ENCODE measurements at regions not wholly inside any gene's neighbourhood (a gene's known extent, or its start where the extent isn't known, plus 50 kb on each side); places are given as distances from the start of the nearest gene placed in this dataset.

DNA sequence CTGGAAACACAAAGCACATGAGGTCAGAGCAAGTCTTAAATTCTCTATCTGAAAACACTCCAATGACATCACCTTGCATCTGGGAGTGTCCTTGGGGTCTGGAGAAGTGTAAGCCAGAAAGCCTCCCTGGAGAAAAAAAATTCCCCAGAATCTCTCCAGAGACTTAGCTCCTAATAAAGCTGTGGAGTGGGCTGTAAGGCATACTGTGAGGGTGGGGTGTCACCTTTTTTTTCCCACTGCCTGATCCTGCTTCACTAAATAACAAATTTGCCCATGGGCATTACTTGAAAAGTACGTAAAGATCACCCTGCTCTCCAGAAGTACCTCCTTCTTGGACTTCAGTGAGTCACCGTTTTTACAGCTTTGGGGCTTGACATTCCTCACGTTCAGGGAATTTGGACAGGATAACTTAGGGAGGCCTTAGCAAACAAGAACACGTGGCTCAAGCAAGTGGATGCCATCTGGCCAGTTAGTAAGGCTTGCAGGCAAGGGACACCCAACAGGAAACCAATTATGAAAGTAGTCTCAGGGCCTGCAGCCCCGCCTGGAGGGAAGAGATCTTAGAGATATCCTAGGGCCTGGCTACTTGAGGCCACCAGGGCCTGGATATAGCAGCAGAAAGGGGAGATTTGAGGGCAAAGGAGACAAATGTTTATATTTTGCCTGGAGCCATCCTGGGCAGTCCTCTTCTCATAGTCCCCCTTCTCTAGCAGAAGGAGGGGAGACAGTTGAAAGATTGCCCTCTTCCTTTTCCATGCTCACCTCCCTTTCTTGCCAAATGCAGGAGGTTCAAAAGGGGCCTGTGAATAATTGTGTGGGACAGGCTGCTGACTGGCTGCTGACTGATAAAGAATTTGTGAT, 60.1 kb upstream of the PLAC1 start (continued):
- TF ChIP-seq, protein P1, sequence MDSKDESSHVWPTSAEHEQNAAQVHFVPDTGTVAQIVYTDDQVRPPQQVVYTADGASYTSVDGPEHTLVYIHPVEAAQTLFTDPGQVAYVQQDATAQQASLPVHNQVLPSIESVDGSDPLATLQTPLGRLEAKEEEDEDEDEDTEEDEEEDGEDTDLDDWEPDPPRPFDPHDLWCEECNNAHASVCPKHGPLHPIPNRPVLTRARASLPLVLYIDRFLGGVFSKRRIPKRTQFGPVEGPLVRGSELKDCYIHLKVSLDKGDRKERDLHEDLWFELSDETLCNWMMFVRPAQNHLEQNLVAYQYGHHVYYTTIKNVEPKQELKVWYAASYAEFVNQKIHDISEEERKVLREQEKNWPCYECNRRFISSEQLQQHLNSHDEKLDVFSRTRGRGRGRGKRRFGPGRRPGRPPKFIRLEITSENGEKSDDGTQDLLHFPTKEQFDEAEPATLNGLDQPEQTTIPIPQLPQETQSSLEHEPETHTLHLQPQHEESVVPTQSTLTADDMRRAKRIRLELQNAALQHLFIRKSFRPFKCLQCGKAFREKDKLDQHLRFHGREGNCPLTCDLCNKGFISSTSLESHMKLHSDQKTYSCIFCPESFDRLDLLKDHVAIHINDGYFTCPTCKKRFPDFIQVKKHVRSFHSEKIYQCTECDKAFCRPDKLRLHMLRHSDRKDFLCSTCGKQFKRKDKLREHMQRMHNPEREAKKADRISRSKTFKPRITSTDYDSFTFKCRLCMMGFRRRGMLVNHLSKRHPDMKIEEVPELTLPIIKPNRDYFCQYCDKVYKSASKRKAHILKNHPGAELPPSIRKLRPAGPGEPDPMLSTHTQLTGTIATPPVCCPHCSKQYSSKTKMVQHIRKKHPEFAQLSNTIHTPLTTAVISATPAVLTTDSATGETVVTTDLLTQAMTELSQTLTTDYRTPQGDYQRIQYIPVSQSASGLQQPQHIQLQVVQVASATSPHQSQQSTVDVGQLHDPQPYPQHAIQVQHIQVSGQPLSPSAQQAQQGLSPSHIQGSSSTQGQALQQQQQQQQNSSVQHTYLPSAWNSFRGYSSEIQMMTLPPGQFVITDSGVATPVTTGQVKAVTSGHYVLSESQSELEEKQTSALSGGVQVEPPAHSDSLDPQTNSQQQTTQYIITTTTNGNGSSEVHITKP (tag by site-specific recombination; IDR thresholded peaks at IDR 0.05), result peak; percentile 82
- TF ChIP-seq, protein P2, sequence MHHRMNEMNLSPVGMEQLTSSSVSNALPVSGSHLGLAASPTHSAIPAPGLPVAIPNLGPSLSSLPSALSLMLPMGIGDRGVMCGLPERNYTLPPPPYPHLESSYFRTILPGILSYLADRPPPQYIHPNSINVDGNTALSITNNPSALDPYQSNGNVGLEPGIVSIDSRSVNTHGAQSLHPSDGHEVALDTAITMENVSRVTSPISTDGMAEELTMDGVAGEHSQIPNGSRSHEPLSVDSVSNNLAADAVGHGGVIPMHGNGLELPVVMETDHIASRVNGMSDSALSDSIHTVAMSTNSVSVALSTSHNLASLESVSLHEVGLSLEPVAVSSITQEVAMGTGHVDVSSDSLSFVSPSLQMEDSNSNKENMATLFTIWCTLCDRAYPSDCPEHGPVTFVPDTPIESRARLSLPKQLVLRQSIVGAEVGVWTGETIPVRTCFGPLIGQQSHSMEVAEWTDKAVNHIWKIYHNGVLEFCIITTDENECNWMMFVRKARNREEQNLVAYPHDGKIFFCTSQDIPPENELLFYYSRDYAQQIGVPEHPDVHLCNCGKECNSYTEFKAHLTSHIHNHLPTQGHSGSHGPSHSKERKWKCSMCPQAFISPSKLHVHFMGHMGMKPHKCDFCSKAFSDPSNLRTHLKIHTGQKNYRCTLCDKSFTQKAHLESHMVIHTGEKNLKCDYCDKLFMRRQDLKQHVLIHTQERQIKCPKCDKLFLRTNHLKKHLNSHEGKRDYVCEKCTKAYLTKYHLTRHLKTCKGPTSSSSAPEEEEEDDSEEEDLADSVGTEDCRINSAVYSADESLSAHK (tag by site-specific recombination; IDR thresholded peaks at IDR 0.05), result peak; percentile 91
- TF ChIP-seq ZNF777 (tag by site-specific recombination; IDR thresholded peaks at IDR 0.05; ENCODE audit: borderline replicate concordance), result no peak
- peak; percentile 94 for TF ChIP-seq FEZF1 (tag by site-specific recombination; IDR thresholded peaks at IDR 0.05)
- TF ChIP-seq, protein P3, sequence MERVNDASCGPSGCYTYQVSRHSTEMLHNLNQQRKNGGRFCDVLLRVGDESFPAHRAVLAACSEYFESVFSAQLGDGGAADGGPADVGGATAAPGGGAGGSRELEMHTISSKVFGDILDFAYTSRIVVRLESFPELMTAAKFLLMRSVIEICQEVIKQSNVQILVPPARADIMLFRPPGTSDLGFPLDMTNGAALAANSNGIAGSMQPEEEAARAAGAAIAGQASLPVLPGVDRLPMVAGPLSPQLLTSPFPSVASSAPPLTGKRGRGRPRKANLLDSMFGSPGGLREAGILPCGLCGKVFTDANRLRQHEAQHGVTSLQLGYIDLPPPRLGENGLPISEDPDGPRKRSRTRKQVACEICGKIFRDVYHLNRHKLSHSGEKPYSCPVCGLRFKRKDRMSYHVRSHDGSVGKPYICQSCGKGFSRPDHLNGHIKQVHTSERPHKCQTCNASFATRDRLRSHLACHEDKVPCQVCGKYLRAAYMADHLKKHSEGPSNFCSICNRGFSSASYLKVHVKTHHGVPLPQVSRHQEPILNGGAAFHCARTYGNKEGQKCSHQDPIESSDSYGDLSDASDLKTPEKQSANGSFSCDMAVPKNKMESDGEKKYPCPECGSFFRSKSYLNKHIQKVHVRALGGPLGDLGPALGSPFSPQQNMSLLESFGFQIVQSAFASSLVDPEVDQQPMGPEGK (tag by site-specific recombination; IDR thresholded peaks at IDR 0.05), result peak; percentile 86
- TF ChIP-seq, protein P4, sequence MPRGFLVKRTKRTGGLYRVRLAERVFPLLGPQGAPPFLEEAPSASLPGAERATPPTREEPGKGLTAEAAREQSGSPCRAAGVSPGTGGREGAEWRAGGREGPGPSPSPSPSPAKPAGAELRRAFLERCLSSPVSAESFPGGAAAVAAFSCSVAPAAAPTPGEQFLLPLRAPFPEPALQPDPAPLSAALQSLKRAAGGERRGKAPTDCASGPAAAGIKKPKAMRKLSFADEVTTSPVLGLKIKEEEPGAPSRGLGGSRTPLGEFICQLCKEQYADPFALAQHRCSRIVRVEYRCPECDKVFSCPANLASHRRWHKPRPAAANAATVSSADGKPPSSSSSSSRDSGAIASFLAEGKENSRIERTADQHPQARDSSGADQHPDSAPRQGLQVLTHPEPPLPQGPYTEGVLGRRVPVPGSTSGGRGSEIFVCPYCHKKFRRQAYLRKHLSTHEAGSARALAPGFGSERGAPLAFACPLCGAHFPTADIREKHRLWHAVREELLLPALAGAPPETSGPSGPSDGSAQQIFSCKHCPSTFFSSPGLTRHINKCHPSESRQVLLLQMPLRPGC (tag by site-specific recombination; IDR thresholded peaks at IDR 0.05), result peak; percentile 99
- peak; percentile 91 for TF ChIP-seq HIC1 (tag by site-specific recombination; IDR thresholded peaks at IDR 0.05)
- TF ChIP-seq ZNF366 (tag by site-specific recombination; conservative IDR thresholded peaks at IDR 0.05), result peak; percentile 97
- TF ChIP-seq ZBTB21 (tag by site-specific recombination; IDR thresholded peaks at IDR 0.05), result peak; percentile 88
- peak; percentile 68; the same call in 1 of the 2 replicates for TF ChIP-seq OVOL3 (tag by site-specific recombination; IDR thresholded peaks at IDR 0.05)
- TF ChIP-seq SP2 (tag by site-specific recombination; IDR thresholded peaks at IDR 0.05), result peak; percentile 48
- TF ChIP-seq ZNF138 (tag by site-specific recombination; IDR thresholded peaks at IDR 0.05; ENCODE audit: borderline replicate concordance), result no peak
- peak; percentile 75 for TF ChIP-seq ZNF341 (tag by site-specific recombination; IDR thresholded peaks at IDR 0.05; ENCODE audit: low read depth)
- TF ChIP-seq ZXDB (tag by site-specific recombination; IDR thresholded peaks at IDR 0.05), result peak; percentile 86
- TF ChIP-seq BCL11A (tag by site-specific recombination; IDR thresholded peaks at IDR 0.05; ENCODE audit: low read depth), result 0 out of 2 replicates have a peak, but pooled peaks have one; percentile 54
- TF ChIP-seq ZNF660 (tag by site-specific recombination; IDR thresholded peaks at IDR 0.05), result peak; percentile 55
- TF ChIP-seq, protein P5, sequence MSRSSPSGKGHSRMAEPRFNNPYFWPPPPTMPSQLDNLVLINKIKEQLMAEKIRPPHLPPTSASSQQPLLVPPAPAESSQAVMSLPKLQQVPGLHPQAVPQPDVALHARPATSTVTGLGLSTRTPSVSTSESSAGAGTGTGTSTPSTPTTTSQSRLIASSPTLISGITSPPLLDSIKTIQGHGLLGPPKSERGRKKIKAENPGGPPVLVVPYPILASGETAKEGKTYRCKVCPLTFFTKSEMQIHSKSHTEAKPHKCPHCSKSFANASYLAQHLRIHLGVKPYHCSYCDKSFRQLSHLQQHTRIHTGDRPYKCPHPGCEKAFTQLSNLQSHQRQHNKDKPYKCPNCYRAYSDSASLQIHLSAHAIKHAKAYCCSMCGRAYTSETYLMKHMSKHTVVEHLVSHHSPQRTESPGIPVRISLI (tag by site-specific recombination; IDR thresholded peaks at IDR 0.05), result peak; percentile 87
- TF ChIP-seq, protein P6, sequence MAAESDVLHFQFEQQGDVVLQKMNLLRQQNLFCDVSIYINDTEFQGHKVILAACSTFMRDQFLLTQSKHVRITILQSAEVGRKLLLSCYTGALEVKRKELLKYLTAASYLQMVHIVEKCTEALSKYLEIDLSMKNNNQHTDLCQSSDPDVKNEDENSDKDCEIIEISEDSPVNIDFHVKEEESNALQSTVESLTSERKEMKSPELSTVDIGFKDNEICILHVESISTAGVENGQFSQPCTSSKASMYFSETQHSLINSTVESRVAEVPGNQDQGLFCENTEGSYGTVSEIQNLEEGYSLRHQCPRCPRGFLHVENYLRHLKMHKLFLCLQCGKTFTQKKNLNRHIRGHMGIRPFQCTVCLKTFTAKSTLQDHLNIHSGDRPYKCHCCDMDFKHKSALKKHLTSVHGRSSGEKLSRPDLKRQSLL (tag by site-specific recombination; IDR thresholded peaks at IDR 0.05), result no peak
- TF ChIP-seq ZEB2 (tag by site-specific recombination; IDR thresholded peaks at IDR 0.05), result 0 out of 2 replicates have a peak, but pooled peaks have one; percentile 75
- TF ChIP-seq ZNF394 (tag by site-specific recombination; IDR thresholded peaks at IDR 0.05; ENCODE audit: borderline replicate concordance), result peak; percentile 74; the same call in 1 of the 2 replicates
- TF ChIP-seq ZNF629 (tag by site-specific recombination; IDR thresholded peaks at IDR 0.05), result peak; percentile 96
- TF ChIP-seq ZNF391 (tag by site-specific recombination; IDR thresholded peaks at IDR 0.05; ENCODE audit: borderline replicate concordance, low read depth), result peak; percentile 52; the same call in 1 of the 2 replicates
- TF ChIP-seq ZNF621 (tag by site-specific recombination; IDR thresholded peaks at IDR 0.05), result no peak
